ENCODE measurements at regions not wholly inside any gene's neighbourhood (a gene's known extent, or its start where the extent isn't known, plus 50 kb on each side); places are given as distances from the start of the nearest gene placed in this dataset.

DNA sequence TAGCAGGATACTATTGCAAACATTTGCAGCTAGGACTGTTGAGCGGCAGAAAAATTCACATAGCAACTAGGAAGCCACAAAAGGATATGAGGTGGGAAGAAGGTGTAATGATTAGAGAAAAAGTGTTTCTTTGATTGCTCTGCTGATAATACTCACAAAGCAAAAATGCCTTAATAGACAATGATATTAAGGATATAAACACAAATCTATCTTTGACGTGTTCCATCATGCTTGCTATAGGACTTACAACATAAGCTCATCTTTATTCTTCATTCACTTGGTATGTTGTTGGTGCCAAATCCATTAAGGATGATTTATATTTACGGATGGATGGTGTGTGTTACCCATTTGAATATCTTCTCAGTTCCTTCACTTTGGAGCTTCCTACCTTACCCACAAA, 309.3 kb downstream of the GPR37 start:
- no peaks in the 10 kb centered on the region for H3K9me3 ChIP-seq
- DNase-seq (ENCODE audit: low spot score in 2 of 2), result no peak
- no peak overlapping the region for H3K4me3 ChIP-seq
- H3K36me3 ChIP-seq (replicated peaks), result no peaks in the 10 kb centered on the region
- no peaks in the 10 kb centered on the region for H3K27me3 ChIP-seq (ENCODE audit: low read depth)
- in situ Hi-C loops (cut with MboI; ENCODE audit: low sequenced_read_pairs), result no loop called here
- no peaks in the 10 kb centered on the region for H3K4me1 ChIP-seq

DNA sequence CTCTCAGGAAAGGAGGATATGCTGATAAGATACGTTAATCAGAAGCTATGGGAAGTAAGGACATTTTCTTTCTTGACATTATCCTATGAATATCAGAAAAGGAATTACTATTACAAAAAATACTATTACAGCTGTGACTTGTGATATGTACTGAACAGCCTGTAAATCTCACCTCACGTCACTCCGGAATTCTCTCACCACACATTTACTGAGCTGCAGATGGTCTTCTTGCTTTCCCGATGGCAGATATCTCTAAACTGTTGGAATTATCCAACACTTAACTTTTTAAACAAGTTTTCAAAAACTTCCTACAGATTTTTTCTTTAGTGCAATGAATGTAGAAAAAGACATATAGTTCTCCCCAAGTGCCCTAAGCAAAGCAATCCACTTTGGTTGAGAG, 313.4 kb downstream of the GPR37 start:
- peaks cover 7% of the 10 kb centered on the region; the same call in 1 of the 2 replicates for H3K4me1 ChIP-seq
- in situ Hi-C loops (cut with MboI; ENCODE audit: low sequenced_read_pairs), result no loop called here
- H3K27me3 ChIP-seq (ENCODE audit: low read depth), result no peaks in the 10 kb centered on the region
- no peaks in the 10 kb centered on the region for H3K9me3 ChIP-seq
- no peak for DNase-seq (ENCODE audit: low spot score in 2 of 2)
- no peaks in the 10 kb centered on the region for H3K36me3 ChIP-seq (replicated peaks)
- no peak overlapping the region for H3K4me3 ChIP-seq

GRCh38 chr7:124449896-124450295, 315.7 kb downstream of the GPR37 start:
- Histone ChIP-seq H3K36me3 (replicated peaks) (no peaks in the 10 kb centered on the region), H3K9me3 (no peaks in the 10 kb centered on the region), H3K4me3 (no peak overlapping the region), H3K27me3 (ENCODE audit: low read depth) (no peaks in the 10 kb centered on the region), H3K4me1 (peaks cover 25% of the 10 kb centered on the region)
- in situ Hi-C loops (cut with MboI; ENCODE audit: low sequenced_read_pairs), result no loop called here
- DNase-seq (ENCODE audit: low spot score in 2 of 2), result no peak

DNA sequence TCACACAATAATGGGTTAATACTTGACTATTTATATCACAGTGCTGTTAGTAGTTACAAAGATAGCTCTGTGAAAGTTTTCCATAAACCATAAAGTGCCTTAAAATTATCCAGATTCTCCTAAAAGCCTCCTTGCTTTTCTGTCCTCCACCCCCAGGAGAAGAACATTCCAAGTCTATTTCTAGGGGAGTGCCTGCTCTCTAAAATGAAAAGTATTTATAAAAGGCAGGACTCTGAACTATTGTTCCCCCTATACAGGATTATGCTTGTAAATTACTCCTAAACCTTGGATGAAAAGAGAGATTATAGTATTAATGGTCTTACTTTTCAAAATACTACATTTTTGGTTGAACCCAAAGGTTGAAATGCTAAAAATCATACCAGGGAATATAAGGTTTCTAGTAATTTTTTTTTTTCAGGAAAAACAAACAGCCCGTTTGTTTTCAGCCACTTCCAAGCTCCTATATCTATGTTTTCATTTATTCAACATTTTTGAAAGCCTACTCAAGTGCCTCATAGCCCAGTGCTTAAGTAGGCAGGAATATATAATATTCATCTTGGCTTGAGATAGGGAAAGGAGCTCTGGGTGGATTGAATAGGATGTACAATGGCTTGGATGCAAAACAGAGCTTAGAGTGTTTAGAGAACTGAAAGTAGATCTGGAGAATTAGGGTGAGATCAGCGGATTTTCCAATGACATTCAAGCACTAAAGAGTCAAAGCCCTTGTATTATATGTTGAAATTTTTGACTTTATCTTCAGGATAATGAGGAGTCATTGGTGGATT, 320.7 kb downstream of the GPR37 start:
- no peak overlapping the region for H3K4me3 ChIP-seq
- no peaks in the 10 kb centered on the region for H3K9me3 ChIP-seq
- peak; percentile 7 to 90 for DNase-seq (ENCODE audit: low spot score in 2 of 2)
- H3K36me3 ChIP-seq (replicated peaks), result no peaks in the 10 kb centered on the region
- H3K27me3 ChIP-seq (ENCODE audit: low read depth), result no peaks in the 10 kb centered on the region
- H3K4me1 ChIP-seq, result peaks cover 39% of the 10 kb centered on the region
- in situ Hi-C loops (cut with MboI; ENCODE audit: low sequenced_read_pairs), result no loop called here

GRCh38 chr7:124443762-124444161, 321.8 kb downstream of the GPR37 start:
- H3K36me3 ChIP-seq (replicated peaks), result no peaks in the 10 kb centered on the region
- peaks cover 32% of the 10 kb centered on the region for H3K4me1 ChIP-seq
- H3K9me3 ChIP-seq, result no peaks in the 10 kb centered on the region
- in situ Hi-C loops (cut with MboI; ENCODE audit: low sequenced_read_pairs), result no loop called here
- no peak overlapping the region for H3K4me3 ChIP-seq
- DNase-seq (ENCODE audit: low spot score in 2 of 2), result no peak
- no peaks in the 10 kb centered on the region for H3K27me3 ChIP-seq (ENCODE audit: low read depth)

- no peak overlapping the region for H3K4me3 ChIP-seq
- no peaks in the 10 kb centered on the region for H3K27me3 ChIP-seq (ENCODE audit: low read depth)
- no peaks in the 10 kb centered on the region for H3K36me3 ChIP-seq (replicated peaks)
- H3K4me1 ChIP-seq, result peaks cover 16% of the 10 kb centered on the region
- no peak for DNase-seq (ENCODE audit: low spot score in 2 of 2)
- in situ Hi-C loops (cut with MboI; ENCODE audit: low sequenced_read_pairs), result no loop called here
- no peaks in the 10 kb centered on the region for H3K9me3 ChIP-seq
Observed at GRCh38 chr7:124440081-124440480, 325.5 kb downstream of the GPR37 start.

DNA sequence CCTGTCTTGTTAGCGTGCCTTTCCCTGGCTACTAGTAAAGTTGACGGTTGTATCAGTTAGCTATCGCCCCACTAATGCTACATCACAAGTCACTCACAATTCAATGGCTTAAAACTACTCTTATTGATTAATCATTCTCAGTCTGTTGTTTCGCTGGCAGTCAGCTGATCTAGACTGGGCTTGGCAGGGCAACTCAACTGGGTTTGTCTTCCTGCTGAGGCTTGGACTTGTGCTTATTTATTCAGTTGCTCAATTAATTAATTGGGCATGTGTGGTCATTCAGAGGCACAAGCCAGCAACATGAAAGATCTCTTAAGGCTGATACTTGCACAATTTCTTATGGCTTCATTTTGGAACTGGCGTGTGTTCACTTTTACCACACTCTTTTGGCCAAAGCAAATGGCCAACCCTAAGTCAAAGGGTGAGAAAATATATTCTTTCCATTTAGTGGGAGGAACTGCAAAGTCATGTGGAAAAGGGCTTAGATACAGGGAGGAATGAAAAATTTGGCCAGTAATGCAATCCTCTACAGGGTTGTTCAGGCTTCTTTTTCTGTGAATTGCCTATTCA, 333.5 kb downstream of the GPR37 start:
- DNase-seq (ENCODE audit: low spot score in 2 of 2), result no peak
- in situ Hi-C loops (cut with MboI; ENCODE audit: low sequenced_read_pairs), result no loop called here
- H3K4me1 ChIP-seq, result no peaks in the 10 kb centered on the region
- no peaks in the 10 kb centered on the region for H3K9me3 ChIP-seq
- H3K4me3 ChIP-seq, result no peak overlapping the region
- H3K36me3 ChIP-seq (replicated peaks), result no peaks in the 10 kb centered on the region
- no peaks in the 10 kb centered on the region for H3K27me3 ChIP-seq (ENCODE audit: low read depth)

GRCh38 chr7:124429923-124430322, 335.7 kb downstream of the GPR37 start:
- DNase-seq (ENCODE audit: low spot score in 2 of 2), result no peak
- H3K4me3 ChIP-seq, result no peak overlapping the region
- H3K27me3 ChIP-seq (ENCODE audit: low read depth), result no peaks in the 10 kb centered on the region
- H3K4me1 ChIP-seq, result no peaks in the 10 kb centered on the region
- H3K9me3 ChIP-seq, result no peaks in the 10 kb centered on the region
- in situ Hi-C loops (cut with MboI; ENCODE audit: low sequenced_read_pairs), result no loop called here
- no peaks in the 10 kb centered on the region for H3K36me3 ChIP-seq (replicated peaks)

DNA sequence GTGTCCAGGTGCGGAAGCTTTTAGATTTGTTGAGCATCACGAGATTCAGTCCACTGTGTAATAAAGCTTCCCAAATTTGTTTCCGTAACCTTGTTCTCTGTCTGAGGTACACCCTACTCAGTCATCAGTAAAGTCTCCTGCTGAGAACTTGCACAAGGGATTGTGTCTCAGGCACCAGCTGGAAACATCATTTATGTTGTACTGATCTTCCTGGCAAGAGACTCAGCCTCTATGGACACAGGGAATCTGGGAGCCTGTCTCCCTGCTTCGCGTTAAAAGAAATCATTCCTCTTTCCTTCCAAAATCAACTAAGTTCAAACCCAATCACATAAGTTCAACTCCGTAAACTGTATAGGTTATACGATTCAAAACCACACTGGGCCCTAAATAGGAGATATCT, 336.8 kb downstream of the GPR37 start:
- H3K4me1 ChIP-seq, result no peaks in the 10 kb centered on the region
- in situ Hi-C loops (cut with MboI; ENCODE audit: low sequenced_read_pairs), result no loop called here

GRCh38 chr7:124426621-124427020, 339.0 kb downstream of the GPR37 start:
- in situ Hi-C loops (cut with MboI; ENCODE audit: low sequenced_read_pairs), result no loop called here
- no peak overlapping the region for H3K4me3 ChIP-seq
- H3K9me3 ChIP-seq, result no peaks in the 10 kb centered on the region
- H3K4me1 ChIP-seq, result no peaks in the 10 kb centered on the region
- no peak for DNase-seq (ENCODE audit: low spot score in 2 of 2)
- no peaks in the 10 kb centered on the region for H3K36me3 ChIP-seq (replicated peaks)
- H3K27me3 ChIP-seq (ENCODE audit: low read depth), result no peaks in the 10 kb centered on the region

More for the DNA sequence above, 336.8 kb downstream of the GPR37 start:
- Histone ChIP-seq H3K27me3 (ENCODE audit: low read depth) (no peaks in the 10 kb centered on the region), H3K9me3 (no peaks in the 10 kb centered on the region), H3K4me3 (no peak overlapping the region), H3K36me3 (replicated peaks) (no peaks in the 10 kb centered on the region)
- no peak for DNase-seq (ENCODE audit: low spot score in 2 of 2)

GRCh38 chr7:124423863-124424262, 341.7 kb downstream of the GPR37 start:
- in situ Hi-C loops (cut with MboI; ENCODE audit: low sequenced_read_pairs), result no loop called here
- no peak for DNase-seq (ENCODE audit: low spot score in 2 of 2)
- Histone ChIP-seq H3K4me3 (no peak overlapping the region), H3K36me3 (replicated peaks) (no peaks in the 10 kb centered on the region), H3K4me1 (no peaks in the 10 kb centered on the region), H3K9me3 (no peaks in the 10 kb centered on the region), H3K27me3 (ENCODE audit: low read depth) (no peaks in the 10 kb centered on the region)

- Histone ChIP-seq H3K4me3 (no peak overlapping the region), H3K36me3 (replicated peaks) (no peaks in the 10 kb centered on the region), H3K27me3 (ENCODE audit: low read depth) (no peaks in the 10 kb centered on the region), H3K4me1 (no peaks in the 10 kb centered on the region), H3K9me3 (no peaks in the 10 kb centered on the region)
- in situ Hi-C loops (cut with MboI; ENCODE audit: low sequenced_read_pairs), result no loop called here
- no peak for DNase-seq (ENCODE audit: low spot score in 2 of 2)
Observed at GRCh38 chr7:124422081-124422480, 343.5 kb downstream of the GPR37 start.

- Histone ChIP-seq H3K4me1 (no peaks in the 10 kb centered on the region), H3K36me3 (replicated peaks) (no peaks in the 10 kb centered on the region), H3K27me3 (ENCODE audit: low read depth) (no peaks in the 10 kb centered on the region), H3K4me3 (no peak overlapping the region), H3K9me3 (no peaks in the 10 kb centered on the region)
- DNase-seq (ENCODE audit: low spot score in 2 of 2), result no peak
- in situ Hi-C loops (cut with MboI; ENCODE audit: low sequenced_read_pairs), result no loop called here
Observed at GRCh38 chr7:124420367-124420766, 345.2 kb downstream of the GPR37 start.

DNA sequence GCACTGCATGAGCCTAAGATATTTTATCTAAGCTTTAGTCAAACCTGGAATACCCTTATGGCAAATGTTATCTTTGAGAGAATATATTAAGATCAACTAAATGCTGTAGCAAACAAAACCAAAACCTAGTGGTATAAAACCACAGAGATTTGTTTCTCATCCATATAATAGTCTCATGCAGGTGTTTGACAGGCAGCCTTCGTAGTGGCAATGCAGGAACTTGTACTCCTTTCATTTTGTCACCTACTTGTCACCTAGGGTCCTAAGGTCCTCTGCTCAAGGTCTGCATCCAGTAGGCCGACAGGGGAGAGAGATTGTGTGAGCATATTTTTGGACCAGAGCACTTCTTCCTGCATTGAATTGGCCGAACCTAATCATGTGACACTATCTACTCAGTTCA, 352.6 kb downstream of the GPR37 start:
- Histone ChIP-seq H3K4me1 (no peaks in the 10 kb centered on the region), H3K4me3 (no peak overlapping the region), H3K36me3 (replicated peaks) (no peaks in the 10 kb centered on the region), H3K9me3 (no peaks in the 10 kb centered on the region), H3K27me3 (ENCODE audit: low read depth) (no peaks in the 10 kb centered on the region)
- DNase-seq (ENCODE audit: low spot score in 2 of 2), result no peak
- in situ Hi-C loops (cut with MboI; ENCODE audit: low sequenced_read_pairs), result no loop called here

Measured in HAP-1 (cell line).